ENCODE measurements at regions not wholly inside any gene's neighbourhood (a gene's known extent, or its start where the extent isn't known, plus 50 kb on each side); places are given as distances from the start of the nearest gene placed in this dataset.

DNA sequence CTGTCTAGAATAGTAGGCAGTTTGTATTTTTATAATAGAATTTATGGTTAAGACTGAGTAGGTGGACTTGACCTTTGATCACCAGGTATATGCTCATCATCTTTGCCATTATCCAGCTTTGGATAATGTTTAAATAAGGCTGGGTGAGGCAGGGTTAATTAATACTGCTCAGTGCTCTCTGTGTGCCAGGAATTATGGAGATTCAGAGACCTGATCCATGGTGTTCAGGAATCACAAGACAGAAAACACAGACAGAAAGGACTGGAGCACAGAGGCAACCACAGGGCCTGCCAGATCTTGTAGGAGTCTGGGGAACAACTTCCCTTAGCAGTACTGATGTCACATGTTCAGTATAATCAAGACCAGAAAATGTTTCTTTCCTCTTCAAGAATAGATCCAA lies 186.3 kb upstream of the ADCY2 start (continued):
- TF ChIP-seq KDM4A (IDR thresholded peaks at IDR 0.05; ENCODE audit: low read depth, low read length, severe bottlenecking): no peak
- no peak for TF ChIP-seq CEBPB (IDR thresholded peaks at IDR 0.05; ENCODE audit: low read depth, low read length)

All from H1 (cell line).